ENCODE measurements at regions not wholly inside any gene's neighbourhood (a gene's known extent, or its start where the extent isn't known, plus 50 kb on each side); places are given as distances from the start of the nearest gene placed in this dataset.

GRCh38 chr11:116424615-116425261, 348.0 kb downstream of the BUD13 start:
- no peak for FAIRE-seq
- TF ChIP-seq CHD2 (IDR thresholded peaks at IDR 0.05; ENCODE audit: low read length, partially characterized antibody): no peak
- no peak for TF ChIP-seq RFX5 (IDR thresholded peaks at IDR 0.05)
- TF ChIP-seq MYC (IDR thresholded peaks at IDR 0.05; ENCODE audit: borderline replicate concordance, low read length): no peak
- TF ChIP-seq NFE2L2 (conservative IDR thresholded peaks at IDR 0.05; ENCODE audit: low read length): no peak
- TF ChIP-seq JUNB (IDR thresholded peaks at IDR 0.05): no peak
- DNase-seq (ENCODE audit: low read depth in 1 of 2, low spot score in 1 of 2): no peak
- no peaks in the 10 kb centered on the region for H3K9me3 ChIP-seq
- 40% methylated on average over 1 of the region's 4 CpGs for WGBS (ENCODE audit: missing lambda C conversion rate)
- H3K4me1 ChIP-seq: no peaks in the 10 kb centered on the region
- no peak overlapping the region for H3K4me3 ChIP-seq
- ChIA-PET POLR2A (no interaction called here), CTCF (no interaction called here)
- no peak overlapping the region for H3K4me2 ChIP-seq
- no peak overlapping the region for H3K27ac ChIP-seq
- ATAC-seq: no peak

GRCh38 chr11:116422956-116423600, 349.7 kb downstream of the BUD13 start:
- no peak for FAIRE-seq
- H3K27ac ChIP-seq: no peak overlapping the region
- DNase-seq (ENCODE audit: low read depth in 1 of 2, low spot score in 1 of 2): no peak
- H3K4me2 ChIP-seq: no peak overlapping the region
- no peaks in the 10 kb centered on the region for H3K9me3 ChIP-seq
- WGBS (ENCODE audit: missing lambda C conversion rate): 31% methylated on average over 4 of the region's 6 CpGs
- H3K4me3 ChIP-seq: no peak overlapping the region
- TF ChIP-seq HOXB5 (CRISPR knock-in tag; IDR thresholded peaks at IDR 0.05) (no peak), RFX5 (IDR thresholded peaks at IDR 0.05) (no peak), MAZ (IDR thresholded peaks at IDR 0.05; ENCODE audit: borderline replicate concordance, low read depth, low read length) (no peak), FOSL2 (IDR thresholded peaks at IDR 0.05) (no peak), FOSL2 (CRISPR knock-in tag; IDR thresholded peaks at IDR 0.05) (no peak), ATOH8 (CRISPR knock-in tag; IDR thresholded peaks at IDR 0.05; ENCODE audit: low read depth) (no peak), MAFK (IDR thresholded peaks at IDR 0.05; ENCODE audit: partially characterized antibody) (no peak)
- ChIA-PET POLR2A (no interaction called here), CTCF (no interaction called here)
- ATAC-seq: no peak
- no peaks in the 10 kb centered on the region for H3K4me1 ChIP-seq

DNA sequence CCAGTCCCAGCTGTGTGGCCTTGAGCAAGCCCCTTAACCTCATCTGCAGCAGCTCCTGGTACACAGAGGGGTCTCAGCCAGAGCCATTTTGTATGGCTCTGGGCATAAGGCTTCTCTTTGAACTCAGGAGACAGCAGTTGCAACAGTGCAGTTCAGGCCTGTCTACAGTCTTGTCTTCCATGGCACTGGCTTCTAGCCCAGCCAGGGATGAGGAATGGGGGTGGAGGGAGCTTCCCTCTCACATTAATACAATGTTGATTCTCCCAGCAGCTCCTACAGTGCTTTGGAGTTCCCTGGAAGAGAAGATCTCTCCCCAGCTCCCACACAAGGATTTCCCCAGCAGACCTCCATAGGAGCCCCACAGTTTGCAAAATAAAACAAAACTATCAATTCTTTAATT, 350.2 kb downstream of the BUD13 start:
- no peak overlapping the region for H3K27ac ChIP-seq
- no peak overlapping the region for H3K4me3 ChIP-seq
- FAIRE-seq: no peak
- no peaks in the 10 kb centered on the region for H3K4me1 ChIP-seq
- ATAC-seq: no peak
- ChIA-PET POLR2A (no interaction called here), CTCF (no interaction called here)
- no peak overlapping the region for H3K4me2 ChIP-seq
- no peak for DNase-seq (ENCODE audit: low read depth in 1 of 2, low spot score in 1 of 2)
- H3K9me3 ChIP-seq: no peaks in the 10 kb centered on the region
- TF ChIP-seq MAFK (IDR thresholded peaks at IDR 0.05; ENCODE audit: partially characterized antibody): no peak
- TF ChIP-seq HOXA7 (CRISPR knock-in tag; IDR thresholded peaks at IDR 0.05): no peak
- TF ChIP-seq, protein P1, sequence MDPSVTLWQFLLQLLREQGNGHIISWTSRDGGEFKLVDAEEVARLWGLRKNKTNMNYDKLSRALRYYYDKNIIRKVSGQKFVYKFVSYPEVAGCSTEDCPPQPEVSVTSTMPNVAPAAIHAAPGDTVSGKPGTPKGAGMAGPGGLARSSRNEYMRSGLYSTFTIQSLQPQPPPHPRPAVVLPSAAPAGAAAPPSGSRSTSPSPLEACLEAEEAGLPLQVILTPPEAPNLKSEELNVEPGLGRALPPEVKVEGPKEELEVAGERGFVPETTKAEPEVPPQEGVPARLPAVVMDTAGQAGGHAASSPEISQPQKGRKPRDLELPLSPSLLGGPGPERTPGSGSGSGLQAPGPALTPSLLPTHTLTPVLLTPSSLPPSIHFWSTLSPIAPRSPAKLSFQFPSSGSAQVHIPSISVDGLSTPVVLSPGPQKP (IDR thresholded peaks at IDR 0.05; ENCODE audit: low read depth, low read length): no peak
- no peak for TF ChIP-seq JUN (IDR thresholded peaks at IDR 0.05)
- TF ChIP-seq RFX5 (IDR thresholded peaks at IDR 0.05): no peak
- TF ChIP-seq ZNF302 (CRISPR knock-in tag; IDR thresholded peaks at IDR 0.05): no peak
- TF ChIP-seq TFCP2L1 (CRISPR knock-in tag; IDR thresholded peaks at IDR 0.05): no peak
- no peak for TF ChIP-seq HES2 (IDR thresholded peaks at IDR 0.05)
- no peak for TF ChIP-seq EHMT2 (IDR thresholded peaks at IDR 0.05; ENCODE audit: low read depth)
- TF ChIP-seq PBX3 (IDR thresholded peaks at IDR 0.05): no peak
- no peak for TF ChIP-seq GATA3 (IDR thresholded peaks at IDR 0.05; ENCODE audit: borderline replicate concordance)
- TF ChIP-seq FOSL2 (IDR thresholded peaks at IDR 0.05): no peak
- no peak for TF ChIP-seq FOSL2 (CRISPR knock-in tag; IDR thresholded peaks at IDR 0.05)
- TF ChIP-seq CBX8 (IDR thresholded peaks at IDR 0.05): no peak
